Activated CD4-positive, CD25-positive, alpha-beta regulatory T cell treated with anti-CD3 and anti-CD28 coated beads, Interleukin-2, amount 50 U/mL, for 72 hours (primary cell): ENCODE measurements at regions not wholly inside any gene's neighbourhood (a gene's known extent, or its start where the extent isn't known, plus 50 kb on each side); places are given as distances from the start of the nearest gene placed in this dataset.
"Not testable (repeated sequence)": the region's sequence is repeated elsewhere in the genome, so short reads cannot be mapped to it uniquely, and the experiment has no call there.

ENCODE experiments used
- DNase-seq: peaks from one replicate; pipeline ENCODE4 v3.0.0; 2021

DNA sequence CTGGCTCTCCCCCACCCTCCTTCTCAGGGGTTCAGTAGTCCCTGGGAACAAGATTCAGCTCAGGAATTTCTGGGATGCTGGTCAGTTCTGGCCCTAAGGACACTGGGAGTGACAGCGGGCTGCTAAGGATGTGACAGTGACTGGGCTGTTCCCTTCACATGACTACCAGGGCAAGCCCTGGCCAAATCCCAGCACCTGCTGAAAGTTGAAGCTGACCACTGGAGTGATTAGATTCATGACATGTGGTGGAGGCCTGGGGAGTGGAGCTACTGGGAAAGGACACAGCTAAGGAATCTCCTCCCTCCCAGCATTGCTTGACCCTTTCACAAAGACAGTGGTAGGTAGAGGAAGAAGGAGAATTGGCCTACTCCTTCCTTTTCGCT lies 204.9 kb downstream of the DAD1 start:
- DNase-seq, result no peak

DNA sequence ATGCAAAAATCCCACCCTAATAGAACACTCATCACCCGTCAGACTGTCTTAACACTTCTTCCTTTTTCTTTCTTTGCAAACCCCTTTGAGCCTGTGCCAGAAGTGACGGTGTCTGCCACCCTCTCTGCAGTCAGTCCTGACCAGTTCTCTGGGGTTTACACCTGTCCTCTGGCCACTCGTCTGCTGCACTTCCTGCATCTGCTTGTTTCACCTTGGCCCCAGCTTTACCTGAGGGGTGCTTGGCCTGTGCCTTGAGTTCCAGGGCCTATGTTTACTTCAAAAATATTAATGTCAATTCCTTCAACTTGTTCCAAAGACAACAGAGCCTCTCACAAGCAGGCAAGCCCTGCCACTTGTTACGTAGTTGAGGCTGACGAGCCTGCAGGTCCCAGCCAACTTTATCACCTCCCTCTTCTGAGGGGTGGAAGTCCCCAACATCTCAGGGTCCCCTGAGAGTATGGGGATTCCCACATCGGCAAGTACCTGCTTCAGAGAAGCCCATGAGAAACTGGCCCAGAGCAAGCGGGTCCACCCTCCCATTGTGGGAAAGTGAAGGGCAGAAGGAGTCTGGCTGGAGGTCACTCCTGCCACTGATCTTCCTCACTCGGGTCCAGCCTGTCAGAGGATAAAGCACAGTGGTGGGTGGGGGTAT lies 205.4 kb downstream of the DAD1 start:
- DNase-seq, result no peak

DNA sequence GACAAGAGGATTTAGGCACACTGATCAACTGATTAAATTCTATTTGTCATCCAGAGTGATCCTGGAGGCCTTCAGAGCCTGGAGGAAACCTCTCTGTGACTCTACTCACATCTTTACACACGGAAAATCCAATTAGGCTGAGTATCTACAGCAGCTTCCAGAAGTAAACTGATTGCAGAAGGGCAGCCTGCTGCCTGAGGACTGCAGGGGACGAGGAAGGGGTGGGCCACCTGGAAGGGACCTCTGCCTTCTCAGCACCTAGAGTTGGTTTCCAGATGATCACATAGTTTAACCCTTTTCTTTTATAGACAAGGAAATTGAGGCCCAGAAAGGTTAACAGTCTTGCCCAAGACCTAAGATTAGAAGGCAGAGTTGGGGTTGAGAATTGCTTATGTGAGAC lies 206.1 kb downstream of the DAD1 start:
- DNase-seq, result no peak

DNA sequence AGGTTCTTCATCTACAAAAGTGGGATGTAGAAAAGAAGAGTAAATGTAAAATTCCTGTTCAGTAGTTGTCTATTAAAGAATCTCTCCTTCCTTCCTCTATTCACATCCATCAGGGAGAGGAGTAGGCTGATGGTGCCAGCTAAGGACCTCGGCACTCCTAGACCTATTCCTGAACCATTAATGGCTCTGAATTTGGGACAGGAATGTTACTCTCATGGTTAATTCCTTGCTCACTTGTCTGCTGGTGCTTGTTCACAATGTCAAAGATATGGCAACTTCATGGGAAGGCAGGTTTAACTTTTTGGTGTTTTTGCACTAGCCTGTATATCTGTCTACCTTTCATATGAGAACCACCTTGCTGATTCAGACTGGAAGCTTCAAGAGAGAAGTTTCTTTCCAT lies 206.6 kb downstream of the DAD1 start:
- no peak for DNase-seq

DNA sequence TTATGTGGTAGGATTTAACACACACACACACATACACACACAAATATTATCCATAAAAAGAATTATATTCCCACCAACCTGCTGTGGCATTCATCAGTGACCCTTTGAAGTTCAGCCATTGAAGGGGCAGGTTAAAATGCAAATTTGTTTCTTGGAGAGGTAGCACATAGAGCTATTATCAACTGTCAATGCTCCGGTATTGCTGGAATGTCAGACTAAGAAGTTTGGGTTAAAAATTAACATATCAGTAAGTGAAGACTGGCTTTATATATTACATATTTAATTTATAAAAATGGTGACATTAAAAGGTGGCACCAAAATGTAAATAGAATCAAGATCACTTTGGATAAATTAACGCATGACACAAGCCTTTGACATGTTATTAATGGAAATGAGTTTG lies 207.3 kb downstream of the DAD1 start:
- no peak for DNase-seq

DNA sequence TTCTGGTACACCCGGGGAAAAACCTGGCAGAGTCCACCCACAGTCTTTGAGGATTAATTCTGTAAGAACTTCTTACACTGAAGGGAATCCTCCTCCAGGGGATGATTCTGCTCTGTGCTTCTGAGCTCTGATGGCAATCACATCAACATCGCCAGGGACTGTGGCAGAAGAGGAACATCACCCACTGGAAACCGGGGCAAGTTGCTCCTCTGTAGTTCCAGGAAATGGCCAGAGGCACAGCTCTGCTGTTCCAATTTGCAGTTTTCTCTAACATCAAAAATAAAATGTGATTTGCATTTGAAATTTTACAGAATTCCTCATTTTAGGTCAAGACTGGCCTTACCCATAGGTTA lies 207.6 kb downstream of the DAD1 start:
- DNase-seq, result no peak

DNA sequence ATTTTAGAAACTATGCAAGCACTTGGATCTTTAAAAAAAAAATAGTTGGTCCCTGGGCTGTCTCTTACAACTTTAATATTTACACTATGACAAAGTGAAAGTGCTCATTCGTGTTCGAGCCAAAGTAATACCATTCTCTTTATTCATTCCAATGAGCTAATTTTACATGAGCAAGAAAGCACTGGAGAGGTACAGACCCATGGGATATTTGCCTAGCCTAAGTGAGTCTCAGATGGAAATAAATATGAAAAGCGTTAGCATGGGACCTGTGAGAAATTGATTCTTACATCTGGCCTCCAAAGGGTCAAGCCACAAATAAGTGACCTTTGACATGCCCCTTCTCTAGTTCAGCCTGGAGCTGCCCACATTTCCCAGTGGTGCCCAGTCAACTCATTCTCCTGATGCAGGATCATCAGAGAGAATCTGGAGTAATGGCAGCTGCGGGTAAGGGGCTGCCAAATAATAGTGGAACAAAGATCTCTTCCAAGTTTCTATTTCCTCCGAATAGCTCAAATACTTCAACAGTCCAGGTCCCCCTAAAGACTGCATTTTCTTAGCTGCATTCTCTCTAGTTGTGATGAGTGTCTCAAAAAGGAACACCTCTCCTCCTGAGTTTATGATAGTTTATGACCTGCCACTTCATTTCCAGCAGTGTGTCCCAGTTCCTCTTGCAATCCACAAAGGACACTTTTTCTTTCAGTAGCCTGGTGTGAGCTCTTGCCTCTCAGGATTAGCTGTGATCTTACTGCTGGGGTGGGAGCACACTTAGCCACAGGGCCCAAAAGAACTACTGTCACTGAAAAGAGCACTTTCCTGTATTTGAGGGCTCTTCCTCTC lies 208.2 kb downstream of the DAD1 start:
- no peak for DNase-seq

DNA sequence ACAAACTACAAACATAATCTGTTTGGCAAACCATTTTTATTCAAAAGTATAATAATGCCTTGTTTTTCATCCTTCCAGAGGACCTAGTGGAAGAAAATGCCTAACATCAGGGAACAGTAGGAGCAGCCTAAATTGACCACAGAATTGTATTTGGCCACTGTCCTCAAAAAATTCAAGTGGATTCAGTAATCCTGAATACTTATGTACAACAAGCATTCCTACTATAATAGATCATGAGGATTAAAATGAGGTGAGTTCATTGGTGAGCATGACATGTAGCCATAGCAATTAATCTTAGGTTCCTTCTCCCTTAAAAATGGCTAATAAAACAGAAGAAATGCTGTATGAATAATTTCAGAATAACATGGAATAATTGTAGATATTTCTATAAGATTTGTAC lies 209.3 kb downstream of the DAD1 start:
- DNase-seq, result no peak

DNA sequence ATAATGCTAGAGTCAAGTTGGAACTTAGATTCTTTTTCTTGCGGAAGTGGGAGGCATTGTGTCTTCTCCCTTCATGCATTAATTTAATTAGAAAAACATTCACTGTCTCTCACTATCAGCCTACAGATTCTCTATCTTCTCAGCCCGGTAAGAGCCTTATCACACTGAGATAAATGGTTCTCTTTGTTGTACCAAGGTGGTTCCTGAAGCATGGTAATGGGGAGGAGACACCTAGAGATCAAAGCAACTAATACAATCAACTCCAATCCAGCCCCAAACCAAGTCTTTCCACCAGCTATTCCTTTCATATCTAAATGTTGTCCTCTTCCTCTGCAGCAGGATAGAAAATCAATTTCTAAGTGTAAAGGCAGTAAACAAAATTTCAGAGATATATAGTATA lies 210.8 kb downstream of the DAD1 start:
- no peak for DNase-seq

DNA sequence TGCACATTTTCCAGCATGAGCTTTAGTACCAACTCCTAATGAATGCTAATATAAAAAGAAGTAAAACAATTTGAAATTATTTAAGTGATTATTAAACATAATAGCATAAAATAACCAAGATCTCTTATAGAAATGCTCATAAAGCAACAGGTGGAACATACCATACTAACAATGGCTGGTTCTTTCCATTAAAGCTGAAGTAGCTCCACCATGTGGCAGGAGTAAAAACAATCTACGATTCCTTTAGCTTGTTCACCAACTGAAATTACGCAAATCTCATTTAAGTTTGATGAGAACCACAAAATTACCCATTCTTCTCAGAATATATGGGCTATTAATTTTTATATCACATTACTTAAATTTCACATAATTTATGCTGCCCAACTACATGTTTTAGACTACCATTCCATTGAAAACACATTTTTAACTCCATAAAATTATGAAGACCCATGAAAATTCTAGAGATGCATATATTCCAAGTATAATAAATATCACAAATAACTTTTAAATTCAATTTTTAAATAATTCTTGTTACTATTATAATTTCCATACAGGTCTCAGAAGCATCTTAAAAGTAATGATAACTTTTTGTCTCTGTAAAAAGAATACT lies 213.6 kb downstream of the DAD1 start:
- DNase-seq, result no peak

DNA sequence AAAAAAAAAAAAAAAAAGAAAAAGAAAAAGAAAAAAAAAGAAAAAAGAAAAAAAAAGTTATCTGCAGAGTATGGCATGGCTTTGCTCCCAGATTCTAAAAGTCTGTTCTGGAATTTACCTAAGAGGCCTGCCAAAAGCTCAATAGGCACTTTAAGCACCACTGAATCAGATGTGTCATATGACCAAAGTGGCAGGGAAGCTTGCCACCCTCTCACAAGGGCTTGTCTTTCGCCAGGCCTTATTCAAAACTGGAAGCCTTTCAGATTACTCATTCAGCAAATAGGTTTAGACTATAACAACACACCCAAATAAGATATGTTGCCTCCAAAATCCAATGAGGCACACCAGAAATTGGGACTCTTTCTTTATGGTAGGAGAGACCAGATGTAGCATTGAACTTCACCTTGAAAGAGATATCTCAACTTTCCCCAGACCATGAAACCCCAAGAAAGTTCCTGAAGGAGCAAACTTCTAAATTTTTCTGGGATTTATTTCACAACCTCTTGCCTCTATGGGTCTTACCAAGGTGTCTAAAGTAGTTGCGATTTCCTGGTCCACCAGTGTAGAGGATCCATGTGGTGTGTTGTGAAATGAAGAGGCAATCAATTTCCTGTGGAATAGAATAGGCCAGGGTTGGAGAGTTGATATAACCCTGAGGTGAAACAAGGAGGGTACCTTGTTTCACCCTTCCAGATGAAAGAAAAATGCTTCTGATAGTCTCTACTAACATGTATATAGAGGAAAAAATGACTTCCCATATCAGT lies 218.8 kb downstream of the DAD1 start:
- no peak for DNase-seq

DNA sequence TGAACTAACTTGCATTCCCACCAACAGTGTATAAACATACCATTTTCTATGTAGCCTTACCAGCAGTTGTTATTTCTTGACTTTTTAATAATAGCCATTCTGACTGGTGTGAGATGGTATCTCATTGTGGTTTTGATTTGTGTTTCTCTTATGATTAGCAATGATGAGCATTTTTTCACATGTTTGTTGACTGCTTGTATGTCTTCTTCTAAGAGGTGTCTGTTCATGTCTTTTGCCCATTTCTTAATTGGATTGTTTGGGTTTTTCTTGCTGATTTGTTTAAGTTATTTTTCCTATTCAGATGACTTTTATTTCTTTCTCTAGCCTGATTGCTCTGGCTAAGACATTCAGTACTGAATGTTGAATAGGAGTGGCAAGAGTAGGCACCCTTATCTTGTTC lies 230.3 kb downstream of the DAD1 start:
- no peak for DNase-seq

DNA sequence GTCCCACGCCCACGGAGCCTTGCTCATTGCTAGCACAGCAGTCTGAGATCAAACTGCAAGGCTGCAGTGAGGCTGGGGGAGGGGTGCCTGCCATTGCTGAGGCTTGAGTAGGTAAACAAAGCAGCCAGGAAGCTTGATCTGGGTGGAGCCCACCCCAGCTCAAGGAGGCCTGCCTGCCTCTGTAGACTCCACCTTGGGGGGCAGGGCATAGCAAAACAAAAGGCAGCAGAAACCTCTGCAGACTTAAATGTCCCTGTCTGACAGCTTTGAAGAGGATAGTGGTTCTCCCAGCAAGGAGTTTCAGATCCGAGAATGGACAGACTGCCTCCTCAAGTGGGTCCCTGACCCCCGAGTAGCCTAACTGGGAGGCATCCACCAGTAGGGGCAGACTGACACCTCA lies 239.7 kb downstream of the DAD1 start:
- not testable (repeated sequence) for DNase-seq

DNA sequence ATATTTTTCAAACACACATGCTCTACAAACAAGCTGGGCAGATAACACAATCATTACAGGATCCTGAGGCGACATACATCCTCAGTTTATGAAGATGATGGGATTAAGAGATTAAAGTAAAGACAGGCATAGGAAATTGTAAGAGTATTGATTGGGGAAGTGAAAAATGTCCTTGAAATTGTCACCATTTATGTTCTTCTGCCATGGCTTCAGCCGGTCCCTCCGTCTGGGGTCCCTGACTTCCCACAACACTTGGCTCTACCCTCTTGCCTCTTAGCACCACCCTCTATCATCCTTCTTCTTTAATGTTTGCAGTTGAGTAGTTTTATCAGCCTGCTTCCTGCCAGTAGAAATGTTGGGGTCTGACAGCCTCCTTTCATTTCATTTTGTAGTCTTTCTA lies 244.4 kb downstream of the DAD1 start:
- DNase-seq, result no peak

DNA sequence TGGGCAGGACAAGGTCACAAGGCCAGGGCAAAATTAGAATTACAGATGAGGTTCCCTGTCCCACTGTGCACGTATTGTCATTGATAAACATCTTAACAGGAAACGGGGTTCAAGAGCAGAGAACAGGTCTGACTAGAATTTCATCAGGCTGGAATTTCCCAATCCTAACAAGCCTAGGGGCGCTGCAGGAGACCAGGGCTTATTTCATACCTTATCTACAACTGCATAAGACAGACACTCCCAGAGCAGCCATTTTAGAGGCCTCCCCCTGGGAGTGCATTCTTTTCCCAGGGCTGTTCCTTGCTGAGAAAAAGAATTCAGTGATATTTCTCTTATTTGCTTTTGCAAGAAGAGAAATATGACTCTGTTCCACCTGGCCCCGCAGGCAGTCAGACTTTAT lies 244.8 kb downstream of the DAD1 start:
- DNase-seq, result not testable (repeated sequence)

DNA sequence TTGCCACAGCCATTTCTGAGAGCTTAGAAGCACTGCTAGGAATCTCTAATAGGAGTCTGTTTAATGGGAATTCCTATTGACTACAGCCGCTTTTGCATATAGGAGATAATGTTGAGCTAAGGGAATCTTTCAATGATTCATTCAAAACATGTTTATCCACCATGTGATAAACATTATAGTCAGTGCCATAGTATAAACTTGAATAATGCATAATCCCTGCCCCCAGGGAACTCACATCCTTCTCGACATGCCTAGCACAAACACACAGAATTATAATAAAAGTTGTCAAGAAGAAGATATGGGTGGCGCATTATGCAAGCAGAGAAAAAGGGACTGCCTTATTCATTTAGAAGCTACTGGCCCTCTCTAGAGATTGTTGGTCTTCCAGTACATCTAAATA lies 248.0 kb downstream of the DAD1 start:
- DNase-seq, result no peak

DNA sequence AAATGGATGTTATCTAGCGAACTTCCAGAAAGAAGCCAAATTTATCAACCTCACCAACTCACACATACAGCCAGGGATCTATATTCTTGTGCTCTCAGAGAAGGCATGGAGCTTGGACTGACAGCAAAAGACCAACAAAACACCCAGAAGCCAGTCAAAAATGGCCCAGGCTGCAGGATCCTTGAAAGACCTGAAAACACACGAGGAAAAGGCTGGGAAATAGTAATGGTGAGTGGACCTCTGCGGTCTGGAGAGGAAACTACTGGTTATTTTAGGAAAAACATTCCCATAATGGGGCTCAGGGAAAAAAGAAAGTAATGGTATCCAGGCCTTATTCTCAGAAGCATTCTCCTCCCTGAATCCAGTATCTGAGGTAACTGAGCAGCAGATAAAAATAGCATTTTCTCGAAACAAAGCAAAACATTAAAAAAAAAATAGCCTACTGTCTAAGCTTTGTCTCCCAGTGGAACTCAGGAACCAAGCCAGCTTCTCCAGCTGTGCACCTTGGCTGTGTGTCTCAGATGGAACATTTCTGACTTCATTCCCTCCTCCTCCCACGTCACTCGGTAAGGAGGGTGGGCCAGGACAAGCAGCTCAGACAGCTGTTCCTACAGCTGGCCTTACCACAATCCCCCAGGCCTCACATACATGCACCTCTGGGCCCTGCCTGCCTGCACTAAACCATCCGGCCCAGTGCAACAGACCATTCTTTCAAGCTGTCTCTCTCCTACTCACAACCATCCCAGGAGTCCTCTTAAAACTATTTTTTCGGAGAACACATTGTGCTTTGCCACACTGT lies 249.9 kb downstream of the DAD1 start:
- DNase-seq, result no peak

DNA sequence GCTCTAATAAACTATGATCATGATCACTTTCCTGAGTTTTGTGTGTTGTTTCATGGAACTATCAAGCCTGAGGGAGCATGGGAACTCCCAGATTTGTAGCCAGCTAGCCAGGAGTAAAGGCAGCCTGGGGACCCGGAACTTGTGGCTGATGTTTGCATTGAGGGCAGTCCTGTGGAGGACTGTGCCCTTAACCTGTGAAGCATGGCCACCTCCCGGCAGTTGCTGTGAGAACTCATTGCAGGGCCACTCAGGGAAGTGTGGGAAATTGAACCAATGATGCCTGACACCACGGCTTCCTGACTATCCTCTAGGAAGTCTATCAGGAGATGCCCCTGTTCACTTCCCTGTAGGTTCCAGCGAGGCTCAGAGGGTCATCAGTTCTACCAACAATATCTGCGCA lies 250.6 kb downstream of the DAD1 start:
- DNase-seq, result no peak

DNA sequence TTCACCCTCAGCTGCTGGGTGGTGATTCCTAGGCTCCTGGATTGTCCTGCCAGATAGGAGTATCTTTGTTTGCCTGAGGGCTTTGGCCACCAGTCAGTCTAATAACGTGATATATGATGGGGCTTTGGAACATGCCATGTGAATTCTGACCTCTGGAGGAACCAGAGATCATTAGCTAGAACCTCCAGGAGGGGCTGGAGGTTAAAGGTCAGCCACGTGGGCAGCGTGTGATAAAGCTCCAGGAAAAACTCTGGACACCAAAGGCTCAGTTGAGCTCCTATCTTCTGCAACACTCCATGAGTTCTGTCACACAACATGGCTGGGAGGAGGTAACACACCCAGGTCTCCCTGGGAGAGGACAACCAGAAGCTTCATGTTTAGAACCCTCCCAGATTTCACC lies 251.1 kb downstream of the DAD1 start:
- DNase-seq, result no peak

DNA sequence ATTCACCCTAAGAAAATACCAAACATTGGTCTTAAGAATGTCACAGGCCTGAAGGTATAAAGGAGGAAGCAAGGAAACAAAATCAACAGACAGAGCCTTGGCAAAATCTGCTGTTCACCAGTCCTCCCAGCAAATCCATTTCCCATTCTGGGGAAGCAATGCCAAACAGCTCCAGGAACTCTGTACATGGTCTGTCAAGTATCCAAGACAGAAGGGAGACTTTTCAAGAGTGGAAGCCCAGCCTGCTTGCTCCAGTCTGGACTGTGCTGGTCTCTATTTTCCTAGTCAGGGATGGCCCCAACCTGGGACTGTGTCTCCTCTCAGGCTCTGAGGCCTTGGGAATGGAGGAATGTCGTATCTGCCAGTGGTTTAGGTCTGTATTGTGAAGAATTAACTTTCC lies 251.5 kb downstream of the DAD1 start:
- no peak for DNase-seq

DNA sequence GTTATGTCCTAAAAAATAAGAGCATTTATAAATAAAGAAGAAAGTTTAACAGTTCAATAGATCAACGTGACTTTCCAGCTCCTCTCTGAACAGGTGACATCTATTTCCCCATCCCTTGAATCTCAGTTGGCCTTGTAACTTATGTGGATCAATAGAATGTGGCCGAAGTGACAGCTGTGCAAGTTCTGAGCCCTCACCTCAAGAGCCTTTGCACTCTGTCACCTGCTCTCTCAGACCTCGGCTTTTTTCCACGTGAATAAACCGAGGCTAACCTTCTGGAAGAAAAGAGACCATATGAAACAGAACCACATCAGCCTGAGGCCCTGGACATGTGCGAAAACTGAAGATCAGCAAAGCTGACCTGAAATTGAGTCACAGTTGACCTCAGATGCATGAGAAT lies 253.0 kb downstream of the DAD1 start:
- no peak for DNase-seq

DNA sequence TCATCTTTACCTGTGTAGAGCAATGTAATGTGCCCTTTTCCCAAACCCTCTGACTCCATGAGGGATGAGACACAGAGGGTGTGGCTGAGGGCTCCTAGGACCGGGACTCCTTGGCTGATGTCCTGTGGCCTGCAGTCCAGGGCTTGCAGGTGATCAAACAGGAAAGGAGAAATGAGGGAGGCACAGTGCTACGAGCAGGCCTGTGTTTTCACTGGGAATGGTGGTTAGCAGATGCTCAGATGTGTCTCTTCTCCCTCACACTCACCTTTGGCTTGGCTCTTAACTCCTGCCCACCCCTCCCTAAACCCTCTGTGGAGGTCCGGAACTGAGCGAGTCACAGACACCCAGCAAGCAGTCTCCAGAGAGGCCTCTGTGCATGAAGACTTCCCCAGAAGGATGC lies 254.4 kb downstream of the DAD1 start:
- DNase-seq, result no peak

DNA sequence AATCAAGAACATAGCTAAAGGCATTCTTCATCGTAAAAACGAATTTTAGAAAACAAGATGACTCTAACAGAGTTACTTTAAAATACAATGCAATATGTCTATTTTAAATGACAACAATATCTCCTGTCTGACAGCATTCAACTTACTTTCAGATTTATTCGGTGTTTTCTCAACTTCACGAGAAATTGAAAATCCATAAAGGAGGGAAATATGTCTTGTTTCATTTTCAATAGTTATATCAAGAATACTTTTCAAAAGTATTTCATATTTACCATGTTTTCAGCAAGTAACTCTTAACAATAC lies 254.8 kb downstream of the DAD1 start:
- no peak for DNase-seq
